Stimulated activated naive B cell treated with anti-CD40 and anti-IgM and Interleukin-4, amounts not matched to agents 10 μg/mL and 1 μg/mL and 100 μg/mL, for 72 hours (primary cell): ENCODE measurements at regions not wholly inside any gene's neighbourhood (a gene's known extent, or its start where the extent isn't known, plus 50 kb on each side); places are given as distances from the start of the nearest gene placed in this dataset.
"Not testable (repeated sequence)": the region's sequence is repeated elsewhere in the genome, so short reads cannot be mapped to it uniquely, and the experiment has no call there.

Experiments used
- ATAC-seq, 2 donors: fragments of 150-1000 bp; cut with Tn5 transposase; replicated peaks; 2 replicates each; pipeline ENCODE4 v1.10.0; 2021; ENCODE audit warnings: moderate library complexity in 1 of 2
- DNase-seq: peaks from one replicate; pipeline ENCODE4 v3.0.0; 2021
- H3K27ac Mint-ChIP-seq: one replicate; pipeline ENCODE4 v1.8.0; 2022; ENCODE audit warnings: mild to moderate bottlenecking, mixed read lengths
- H3K27me3 Mint-ChIP-seq, 2 donors: one replicate each; pipeline ENCODE4 v1.8.0; 2022; ENCODE audit warnings: mixed read lengths in 2 of 2
- H3K36me3 Mint-ChIP-seq, 2 donors: one replicate each; pipeline ENCODE4 v1.8.0; 2022; ENCODE audit warnings: mixed read lengths in 2 of 2, mild to moderate bottlenecking in 1 of 2
- H3K4me1 Mint-ChIP-seq, 2 donors: one replicate each; pipeline ENCODE4 v1.8.0; 2022; ENCODE audit warnings: mixed read lengths in 2 of 2, mild to moderate bottlenecking in 1 of 2
- H3K4me3 Mint-ChIP-seq, 2 donors: one replicate each; pipeline ENCODE4 v1.8.0; 2022; ENCODE audit warnings: mild to moderate bottlenecking in 2 of 2, mixed read lengths in 2 of 2, moderate library complexity in 1 of 2
- H3K9me3 Mint-ChIP-seq, 2 donors: one replicate each; pipeline ENCODE4 v1.8.0; 2022; ENCODE audit warnings: mixed read lengths in 2 of 2, mild to moderate bottlenecking in 1 of 2

- Mint-ChIP-seq H3K9me3 (no peaks in the 10 kb centered on the region), H3K36me3 (no peaks in the 10 kb centered on the region), H3K4me3 (no peak overlapping the region), H3K27me3 (peaks cover 34 to 54% of the 10 kb centered on the region in 2 donors), H3K4me1 (peaks cover 26 to 45% of the 10 kb centered on the region in 2 donors), H3K27ac (no peak overlapping the region)
- DNase-seq (no peak), ATAC-seq (no peak)
Observed at GRCh38 chr17:77839698-77840512, 118.6 kb upstream of the TNRC6C start.

- ATAC-seq (no peak), DNase-seq (no peak)
- Mint-ChIP-seq H3K27me3 (peaks cover 33 to 54% of the 10 kb centered on the region in 2 donors), H3K4me1 (peaks cover 27 to 45% of the 10 kb centered on the region in 2 donors), H3K4me3 (no peak overlapping the region), H3K27ac (no peak overlapping the region), H3K9me3 (no peaks in the 10 kb centered on the region), H3K36me3 (no peaks in the 10 kb centered on the region)
Observed at GRCh38 chr17:77840513-77841165, 117.9 kb upstream of the TNRC6C start.

- Mint-ChIP-seq H3K27me3 (peaks cover 35 to 55% of the 10 kb centered on the region in 2 donors), H3K4me3 (no peak overlapping the region), H3K36me3 (no peaks in the 10 kb centered on the region), H3K4me1 (peaks cover 37 to 58% of the 10 kb centered on the region in 2 donors), H3K27ac (no peak overlapping the region), H3K9me3 (no peaks in the 10 kb centered on the region)
- no peak for ATAC-seq
- no peak for DNase-seq
Observed at GRCh38 chr17:77841742-77842527, 116.6 kb upstream of the TNRC6C start.

GRCh38 chr17:77842528-77843147, 115.9 kb upstream of the TNRC6C start:
- Mint-ChIP-seq H3K4me3 (no peak overlapping the region), H3K9me3 (no peaks in the 10 kb centered on the region), H3K27ac (no peak overlapping the region), H3K4me1 (peaks cover 39 to 65% of the 10 kb centered on the region in 2 donors), H3K36me3 (no peaks in the 10 kb centered on the region), H3K27me3 (peaks cover 35 to 48% of the 10 kb centered on the region in 2 donors)
- DNase-seq, result no peak
- peak in 1 of 2 donors; percentile 38 for ATAC-seq

GRCh38 chr17:77843255-77843895, 115.1 kb upstream of the TNRC6C start:
- not testable (repeated sequence) for H3K9me3 Mint-ChIP-seq, H3K4me3 Mint-ChIP-seq, H3K36me3 Mint-ChIP-seq
- ATAC-seq, result peak; percentile 79 to 86
- peak; percentile 42 for DNase-seq
- Mint-ChIP-seq H3K4me1 (peaks cover 39 to 65% of the 10 kb centered on the region in 2 donors), H3K27me3 (peaks cover 31 to 41% of the 10 kb centered on the region in 2 donors), H3K27ac (peak overlapping the region; percentile 11)

- Mint-ChIP-seq H3K27ac (no peak overlapping the region), H3K27me3 (peaks cover 26 to 36% of the 10 kb centered on the region in 2 donors), H3K4me1 (peaks cover 36 to 60% of the 10 kb centered on the region in 2 donors), H3K36me3 (no peaks in the 10 kb centered on the region), H3K4me3 (no peak overlapping the region), H3K9me3 (no peaks in the 10 kb centered on the region)
- DNase-seq (no peak), ATAC-seq (no peak)
Observed at GRCh38 chr17:77843896-77844295, 114.6 kb upstream of the TNRC6C start.

GRCh38 chr17:77844681-77845080, 113.8 kb upstream of the TNRC6C start:
- no peak overlapping the region for H3K27ac Mint-ChIP-seq
- peaks cover 32 to 54% of the 10 kb centered on the region in 2 donors for H3K4me1 Mint-ChIP-seq
- no peak overlapping the region for H3K4me3 Mint-ChIP-seq

GRCh38 chr17:77845541-77846225, 112.8 kb upstream of the TNRC6C start:
- Mint-ChIP-seq H3K27ac (no peak overlapping the region), H3K4me1 (peaks cover 32 to 54% of the 10 kb centered on the region in 2 donors), H3K4me3 (no peak overlapping the region), H3K27me3 (peaks cover 17 to 26% of the 10 kb centered on the region in 2 donors), H3K36me3 (no peaks in the 10 kb centered on the region), H3K9me3 (no peaks in the 10 kb centered on the region)
- DNase-seq, result no peak
- no peak for ATAC-seq

More at GRCh38 chr17:77844681-77845080, 113.8 kb upstream of the TNRC6C start:
- ATAC-seq, result no peak
- no peaks in the 10 kb centered on the region for H3K9me3 Mint-ChIP-seq
- H3K36me3 Mint-ChIP-seq, result no peaks in the 10 kb centered on the region
- H3K27me3 Mint-ChIP-seq, result peaks cover 18 to 28% of the 10 kb centered on the region in 2 donors
- DNase-seq, result no peak

GRCh38 chr17:77846531-77847085, 111.9 kb upstream of the TNRC6C start:
- Mint-ChIP-seq H3K36me3 (no peaks in the 10 kb centered on the region), H3K4me3 (no peak overlapping the region), H3K27me3 (peaks cover 12 to 26% of the 10 kb centered on the region in 2 donors), H3K9me3 (no peaks in the 10 kb centered on the region), H3K27ac (no peak overlapping the region), H3K4me1 (peaks cover 31 to 54% of the 10 kb centered on the region in 2 donors)
- no peak for DNase-seq
- ATAC-seq, result peak; percentile 44 to 52

GRCh38 chr17:77847221-77848085, 111.0 kb upstream of the TNRC6C start:
- no peak for DNase-seq
- Mint-ChIP-seq H3K27me3 (peaks cover 12 to 21% of the 10 kb centered on the region in 2 donors), H3K36me3 (no peaks in the 10 kb centered on the region), H3K4me1 (peaks cover 25 to 47% of the 10 kb centered on the region in 2 donors), H3K4me3 (no peak overlapping the region), H3K9me3 (no peaks in the 10 kb centered on the region), H3K27ac (no peak overlapping the region)
- ATAC-seq, result no peak

GRCh38 chr17:77848257-77848656, 110.2 kb upstream of the TNRC6C start:
- H3K4me1 Mint-ChIP-seq, result peaks cover 20 to 39% of the 10 kb centered on the region in 2 donors
- H3K27me3 Mint-ChIP-seq, result peaks cover 12 to 21% of the 10 kb centered on the region in 2 donors
- no peaks in the 10 kb centered on the region for H3K9me3 Mint-ChIP-seq
- ATAC-seq (no peak), DNase-seq (no peak)
- H3K4me3 Mint-ChIP-seq, result no peak overlapping the region
- no peaks in the 10 kb centered on the region for H3K36me3 Mint-ChIP-seq
- no peak overlapping the region for H3K27ac Mint-ChIP-seq

GRCh38 chr17:77849239-77849638, 109.3 kb upstream of the TNRC6C start:
- Mint-ChIP-seq H3K36me3 (no peaks in the 10 kb centered on the region), H3K9me3 (no peaks in the 10 kb centered on the region), H3K27me3 (peaks cover 12 to 19% of the 10 kb centered on the region in 2 donors), H3K4me3 (no peak overlapping the region), H3K4me1 (peaks cover 15 to 32% of the 10 kb centered on the region in 2 donors), H3K27ac (no peak overlapping the region)
- DNase-seq (no peak), ATAC-seq (no peak)
